SK-N-MC (cell line): ENCODE measurements at regions not wholly inside any gene's neighbourhood (a gene's known extent, or its start where the extent isn't known, plus 50 kb on each side); places are given as distances from the start of the nearest gene placed in this dataset.

Source experiments
- EZH2 ChIP-seq: fragments of 200-600 bp; sonication (generic); IDR thresholded peaks from one replicate; pipeline ENCODE4 v1.6.1; 2017; ENCODE audit warnings: antibody characterized with exemption
- POLR2AphosphoS5 ChIP-seq: IDR thresholded peaks from 2 replicates; pipeline ENCODE4 v1.6.1; 2012; ENCODE audit warnings: mild to moderate bottlenecking, low read depth, low read length, borderline replicate concordance

DNA sequence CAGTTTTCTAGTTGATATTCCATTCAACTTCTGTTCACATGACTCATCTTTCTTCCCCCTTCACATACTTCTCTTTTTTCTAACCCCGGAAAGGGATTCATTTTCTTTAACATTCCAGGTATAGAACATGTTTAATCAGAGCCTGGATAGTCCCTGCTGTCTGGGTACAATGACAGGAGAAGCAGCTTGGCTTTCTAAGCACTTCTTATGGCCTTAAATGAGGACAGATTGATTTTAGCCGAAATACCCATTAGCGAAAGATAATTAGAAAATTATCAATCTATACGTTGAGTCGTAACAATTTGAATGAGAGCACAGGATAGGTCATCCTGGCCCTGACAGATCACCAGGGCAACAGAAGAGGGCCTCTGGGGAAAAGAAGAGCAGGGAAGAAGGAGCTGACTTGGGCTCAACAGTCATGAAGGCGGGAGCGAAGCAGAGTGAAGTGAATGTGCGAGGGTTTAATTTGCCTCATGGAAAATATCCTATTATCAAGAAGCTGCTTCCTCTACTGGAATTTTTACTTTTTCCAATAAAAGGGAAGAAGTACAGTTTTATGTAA, 62.2 kb downstream of the PPP1R2C start:
- TF ChIP-seq POLR2AphosphoS5: no peak
- TF ChIP-seq EZH2: no peak
